SK-N-SH treated with all-trans-retinoic acid at 6 μM for 48 hours (cell line): ENCODE measurements at regions not wholly inside any gene's neighbourhood (a gene's known extent, or its start where the extent isn't known, plus 50 kb on each side); places are given as distances from the start of the nearest gene placed in this dataset.

Experiments used
- ARNTL ChIP-seq: fragments of 450-650 bp; formaldehyde crosslinking; IDR thresholded peaks from 2 replicates; pipeline ENCODE4 v1.5.0; 2020; ENCODE audit warnings: low read depth, mild to moderate bottlenecking, moderate library complexity, borderline replicate concordance
- TOX ChIP-seq: fragments of 250-450 bp; sonication (Bioruptor Pico); IDR thresholded peaks from 2 replicates; pipeline ENCODE4 v1.8.0; 2021; ENCODE audit warnings: mild to moderate bottlenecking, moderate library complexity, borderline replicate concordance

GRCh38 chr9:14542071-14542470, 151.2 kb downstream of the ZDHHC21 start:
- TF ChIP-seq ARNTL (CRISPR knock-in tag), result no peak
- TF ChIP-seq TOX, result no peak
